Activated gamma-delta T cell treated with anti-CD3 and anti-CD28 coated beads, Interleukin-2, amount 50 U/mL, for 16 hours (primary cell): ENCODE measurements at regions not wholly inside any gene's neighbourhood (a gene's known extent, or its start where the extent isn't known, plus 50 kb on each side); places are given as distances from the start of the nearest gene placed in this dataset.
"Not testable (repeated sequence)": the region's sequence is repeated elsewhere in the genome, so short reads cannot be mapped to it uniquely, and the experiment has no call there.

Experiments used
- DNase-seq: peaks from one replicate; pipeline ENCODE4 v3.0.0-alpha.2; 2020; ENCODE audit warnings: low read depth

GRCh38 chr13:89968470-89968869 is 1379.0 kb upstream of the MIR17HG start:
- no peak for DNase-seq

DNA sequence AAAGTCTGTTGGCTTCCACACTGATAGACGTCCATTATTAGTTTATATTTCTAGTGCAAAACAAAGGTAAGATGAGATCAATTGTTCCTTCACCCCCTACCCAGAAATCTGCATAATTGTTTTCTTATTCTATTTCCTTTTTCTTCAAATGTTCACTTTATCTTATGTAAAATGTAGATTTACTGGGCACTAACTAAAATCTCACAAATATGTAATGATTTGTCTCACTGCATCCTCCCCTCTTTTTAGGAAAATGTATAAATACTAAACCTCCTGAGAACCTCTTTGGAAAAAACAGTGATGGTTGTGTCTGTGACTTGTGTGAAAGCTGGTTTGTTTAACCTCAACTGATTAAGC is 1377.2 kb upstream of the MIR17HG start:
- DNase-seq, result no peak

DNA sequence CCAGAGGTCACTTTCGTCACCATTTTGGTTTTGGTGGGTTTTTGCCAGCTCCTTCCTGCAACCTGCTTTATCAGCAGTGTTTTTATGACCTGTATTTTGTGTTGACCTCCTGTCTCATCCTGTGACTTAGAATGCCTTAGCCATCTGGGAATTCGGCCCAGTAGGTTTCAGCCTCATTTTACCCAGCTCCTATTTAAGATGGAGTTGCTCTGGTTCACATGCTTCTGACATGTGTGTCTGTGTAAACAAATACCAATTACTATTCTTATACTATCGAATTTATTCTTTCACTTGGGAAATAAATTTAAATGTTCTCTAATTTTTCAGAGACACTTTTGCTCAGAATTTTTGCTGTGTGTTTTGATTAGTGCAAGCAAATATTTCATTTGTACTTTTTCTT is 1370.3 kb upstream of the MIR17HG start:
- DNase-seq, result no peak

DNA sequence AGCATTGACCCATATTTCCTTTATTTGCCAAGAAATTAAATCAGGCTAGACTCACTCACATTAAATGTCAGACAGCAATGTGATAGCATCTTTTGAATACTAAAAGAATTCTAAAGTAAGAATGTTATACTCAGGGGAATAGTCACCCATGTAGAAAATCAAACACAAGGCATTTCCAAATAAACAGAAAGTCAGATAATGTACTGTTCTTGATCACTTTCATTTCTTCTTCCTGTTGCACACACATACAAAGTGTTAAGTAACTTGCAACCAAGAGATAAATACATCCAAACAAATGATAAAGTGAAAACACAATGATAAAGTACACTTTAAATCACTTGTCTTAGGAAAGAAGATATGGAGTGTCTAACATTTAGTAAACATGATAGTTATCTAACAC is 1366.6 kb upstream of the MIR17HG start:
- DNase-seq, result no peak

DNA sequence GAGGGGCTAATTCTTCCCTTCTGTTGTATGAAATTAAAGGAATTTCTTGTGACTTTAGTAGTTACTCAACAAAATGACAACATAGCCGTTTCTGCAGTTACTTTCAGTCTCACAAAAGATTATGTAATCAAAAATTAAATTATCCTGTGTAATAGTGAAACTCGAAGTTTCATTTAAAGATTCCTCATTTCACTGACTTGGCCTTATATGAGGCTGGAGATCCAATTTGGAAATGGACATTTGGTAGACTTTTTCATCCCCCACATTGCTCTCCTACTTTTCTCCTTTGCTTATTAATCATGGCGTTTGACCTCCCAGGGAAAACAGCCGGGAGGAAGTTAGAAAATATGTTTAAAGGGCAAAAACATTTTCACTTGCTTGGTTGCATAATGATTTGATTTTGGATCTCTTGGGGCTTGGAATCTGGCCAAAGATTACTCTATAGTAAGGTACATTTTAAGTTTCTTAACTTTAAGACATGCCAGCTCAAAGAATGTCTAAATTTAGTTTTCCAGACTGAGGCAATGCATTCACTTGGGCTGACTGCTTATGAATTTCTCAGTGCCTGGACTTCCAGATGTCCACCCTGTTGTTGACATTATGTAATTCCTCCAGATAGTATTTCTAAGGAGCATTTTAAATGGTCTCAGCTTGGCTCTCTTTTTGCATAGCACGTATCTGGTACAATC is 1364.9 kb upstream of the MIR17HG start:
- no peak for DNase-seq

DNA sequence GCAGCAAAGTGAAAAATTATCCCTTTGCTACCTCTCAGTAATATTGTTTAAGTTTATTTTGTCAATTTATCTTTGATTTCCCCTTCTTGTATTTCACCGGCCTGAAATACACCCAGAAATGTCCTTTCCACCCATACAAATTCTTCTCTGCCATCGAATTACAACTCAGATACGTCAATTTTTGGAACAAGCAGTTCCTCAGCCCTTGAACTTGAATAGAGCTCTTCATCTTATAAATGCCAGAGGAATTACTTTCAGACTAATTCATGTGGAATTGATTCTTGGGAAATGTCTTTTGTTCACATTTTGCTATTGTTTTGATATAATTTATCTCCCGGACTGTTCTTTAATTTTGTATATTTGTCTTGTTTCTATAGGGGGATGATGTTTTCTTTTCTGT is 1359.3 kb upstream of the MIR17HG start:
- no peak for DNase-seq

DNA sequence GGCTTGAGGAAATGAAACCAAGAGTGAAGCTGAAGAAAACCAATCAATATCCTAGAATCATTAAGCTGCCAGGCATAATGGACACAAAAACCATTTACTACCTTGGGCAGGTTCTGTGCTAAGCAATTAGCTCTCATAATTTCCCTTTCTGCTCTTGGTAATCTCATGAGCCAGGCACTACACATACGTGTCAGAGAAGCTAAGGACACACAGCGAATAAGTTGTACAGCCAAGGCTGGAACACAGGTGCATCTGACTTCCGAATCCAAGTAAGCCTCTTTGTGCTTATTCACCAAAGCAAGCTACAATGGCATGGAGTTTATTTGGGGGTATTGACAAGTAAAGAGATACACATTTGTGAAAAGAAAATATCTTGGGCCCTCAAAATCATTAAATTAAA is 1343.9 kb upstream of the MIR17HG start:
- no peak for DNase-seq

DNA sequence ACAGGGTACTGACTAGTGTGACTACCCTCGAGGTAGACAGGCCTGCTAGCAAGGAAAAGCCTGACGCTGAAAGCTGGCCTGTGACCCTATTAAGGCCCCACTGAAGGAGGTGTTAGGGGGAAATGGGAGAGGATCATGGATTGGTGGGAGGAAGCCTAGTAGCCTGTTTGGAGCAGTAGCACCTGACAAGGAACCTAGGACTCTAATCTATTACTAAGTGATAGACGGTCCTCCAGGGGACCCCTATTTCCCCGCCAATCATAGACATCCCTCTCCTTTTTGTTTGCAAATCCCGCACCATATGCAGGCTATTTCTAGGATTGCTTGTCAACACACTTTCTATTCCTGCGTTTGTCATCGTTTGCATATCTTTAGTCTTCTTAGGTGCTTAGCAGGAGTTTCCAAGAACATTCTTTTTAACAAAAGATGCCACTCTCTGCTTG is 1338.8 kb upstream of the MIR17HG start:
- no peak for DNase-seq

DNA sequence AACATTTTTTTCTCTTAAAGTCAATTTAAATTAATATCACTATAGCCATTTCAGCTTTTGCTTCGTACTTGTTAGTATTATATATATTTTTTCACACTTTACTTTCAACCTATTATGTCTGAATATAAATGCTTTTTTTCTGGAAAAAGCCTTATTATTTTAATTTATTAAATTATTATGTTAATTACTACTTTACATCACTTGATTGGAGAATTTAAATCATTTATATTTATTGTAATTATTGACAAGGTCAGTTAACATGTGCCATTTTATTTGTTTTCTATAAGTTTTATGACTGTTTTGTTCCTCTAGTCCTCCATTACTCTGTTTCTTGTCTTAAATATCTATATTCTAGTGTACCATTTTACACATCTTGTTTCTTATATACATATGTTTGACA is 1333.4 kb upstream of the MIR17HG start:
- DNase-seq, result no peak

DNA sequence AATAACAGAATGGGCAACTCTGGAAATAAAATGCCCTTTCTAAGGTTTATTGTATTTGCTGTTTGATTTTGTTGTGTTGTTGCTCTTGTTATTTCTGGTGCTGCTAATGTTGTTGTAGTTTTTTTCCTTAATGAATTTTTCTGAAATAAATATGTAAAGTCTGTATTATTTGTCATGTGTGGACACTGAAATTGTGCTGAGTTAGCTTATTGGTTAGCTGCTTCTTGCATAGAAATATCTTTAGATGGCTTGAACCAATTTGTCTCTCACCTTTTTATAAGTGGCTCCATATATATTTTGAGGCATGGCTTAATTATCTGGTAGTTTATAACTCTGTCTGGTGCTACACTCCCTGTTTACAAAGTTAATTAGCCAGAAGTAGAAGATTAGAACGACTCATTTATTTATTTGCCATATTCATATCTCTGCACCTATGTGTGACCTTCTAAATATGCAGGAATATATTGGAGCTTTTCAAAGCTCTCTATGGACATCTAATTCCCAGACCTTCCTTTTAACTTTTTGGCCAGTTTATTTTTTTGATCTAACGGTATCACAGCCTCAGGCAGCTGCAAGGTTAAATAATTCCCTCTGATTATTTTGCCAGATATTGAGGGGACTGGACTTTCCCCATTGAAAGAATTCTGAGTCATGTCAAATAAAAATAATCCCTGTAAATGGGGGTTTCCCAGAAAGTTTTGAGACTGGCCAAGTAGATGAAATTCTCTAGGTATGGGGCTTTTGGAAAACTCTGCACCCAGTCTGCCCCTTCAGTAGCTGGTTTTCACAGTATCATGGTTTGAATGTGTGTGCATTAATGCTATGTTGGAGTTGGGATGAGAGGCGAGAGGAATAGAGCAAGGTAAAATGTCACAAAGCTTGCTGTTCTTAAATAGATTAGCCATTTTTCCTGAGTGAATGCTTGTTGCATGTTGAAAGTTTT is 1331.7 kb upstream of the MIR17HG start:
- no peak for DNase-seq

- DNase-seq, result no peak
Observed at GRCh38 chr13:90016688-90017087, 1330.8 kb upstream of the MIR17HG start.

GRCh38 chr13:90020536-90021070 is 1326.9 kb upstream of the MIR17HG start:
- no peak for DNase-seq

- no peak for DNase-seq
Observed at GRCh38 chr13:90027409-90027808, 1320.1 kb upstream of the MIR17HG start.

- DNase-seq, result no peak
Observed at GRCh38 chr13:90032313-90032712, 1315.2 kb upstream of the MIR17HG start.

DNA sequence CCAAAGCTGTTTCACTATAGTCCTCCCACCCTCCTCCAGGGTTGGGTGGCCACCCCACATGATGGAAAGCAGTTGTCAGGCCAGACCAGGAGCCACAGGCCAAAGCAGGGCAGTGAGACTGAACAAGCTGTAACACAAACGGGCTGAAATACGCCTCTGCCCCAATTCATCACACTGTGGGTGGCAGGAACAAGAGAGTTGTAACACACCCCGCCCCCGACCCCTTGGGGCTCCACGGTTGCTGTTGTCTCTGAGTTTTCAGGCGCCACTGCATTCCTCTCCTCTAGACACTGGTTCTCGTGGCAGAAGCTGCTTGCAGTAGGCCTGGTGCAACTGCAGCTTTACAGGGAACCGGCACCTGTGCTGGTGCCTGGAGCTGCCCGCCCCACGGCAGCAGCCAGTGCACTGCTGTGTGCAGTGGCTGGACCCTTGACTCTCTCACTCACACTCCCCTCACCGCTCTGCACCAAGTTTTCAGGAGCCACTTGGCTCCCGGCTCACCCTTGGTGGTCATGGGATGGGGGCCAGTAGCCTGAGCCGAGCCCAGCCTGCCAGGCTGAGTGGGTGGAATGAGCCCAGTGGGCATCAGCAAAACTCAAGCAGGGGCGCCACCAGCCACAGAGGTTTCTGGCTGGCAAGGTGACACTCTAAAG is 1314.5 kb upstream of the MIR17HG start:
- no peak for DNase-seq

DNA sequence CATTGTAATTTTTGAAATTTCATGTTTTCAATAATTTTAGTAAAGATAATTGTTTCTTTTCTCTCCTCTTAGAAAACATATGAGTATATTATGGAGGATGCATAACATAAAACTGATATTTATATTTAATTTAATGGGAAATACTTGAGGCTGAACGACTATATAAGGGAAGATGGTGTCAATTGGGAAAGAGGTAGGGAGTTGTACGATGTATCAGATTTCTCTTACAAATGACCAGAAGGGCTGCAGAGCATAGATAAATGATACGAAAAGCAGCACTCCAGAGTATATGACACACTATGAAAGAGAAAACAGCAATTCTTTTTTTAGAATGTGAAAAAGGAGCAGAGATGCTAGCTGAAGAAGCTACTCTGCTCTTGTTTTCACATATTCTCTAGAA is 1308.0 kb upstream of the MIR17HG start:
- no peak for DNase-seq

GRCh38 chr13:90047600-90047999 is 1299.9 kb upstream of the MIR17HG start:
- DNase-seq, result no peak

- DNase-seq, result no peak
Observed at GRCh38 chr13:90049989-90050671, 1297.4 kb upstream of the MIR17HG start.

GRCh38 chr13:90055121-90055520 is 1292.4 kb upstream of the MIR17HG start:
- no peak for DNase-seq

DNA sequence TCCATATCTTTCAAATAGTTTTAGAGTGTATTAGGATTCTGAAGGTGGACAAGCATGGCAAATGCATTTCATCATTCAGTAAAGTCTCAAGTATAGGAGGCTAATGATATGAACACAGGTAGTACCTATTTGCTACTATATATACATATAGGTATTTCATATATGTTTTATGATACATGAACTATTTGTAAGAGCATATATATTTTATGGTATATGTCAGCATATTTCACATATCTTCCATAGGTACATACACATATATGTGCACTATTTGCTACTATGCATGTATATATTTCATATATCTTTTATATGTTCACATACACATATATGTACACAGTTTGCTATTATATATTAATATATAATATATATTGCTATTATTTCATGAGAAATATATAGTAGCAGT is 1291.7 kb upstream of the MIR17HG start:
- no peak for DNase-seq

GRCh38 chr13:90064226-90064625 is 1283.3 kb upstream of the MIR17HG start:
- DNase-seq, result not testable (repeated sequence)

DNA sequence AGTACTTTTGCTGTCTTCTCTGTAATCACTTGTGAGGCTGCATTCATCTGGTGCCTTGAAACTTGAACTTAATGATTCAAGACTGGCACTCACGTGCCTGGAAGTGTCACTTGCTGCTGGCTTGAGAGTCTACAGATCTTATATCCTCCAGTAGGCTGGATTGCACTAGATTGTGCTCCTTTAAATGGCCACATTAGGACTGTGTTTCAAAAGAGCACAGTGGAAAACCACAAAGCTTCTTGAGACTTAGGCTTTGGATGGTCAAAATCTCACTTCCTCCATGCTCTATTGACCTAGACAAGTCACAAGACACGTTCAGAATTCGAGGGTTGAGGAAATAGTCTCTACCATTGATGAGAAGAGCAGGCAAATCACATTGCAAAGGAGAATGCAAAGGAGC is 1278.8 kb upstream of the MIR17HG start:
- DNase-seq, result no peak
